ENCODE measurements at regions not wholly inside any gene's neighbourhood (a gene's known extent, or its start where the extent isn't known, plus 50 kb on each side); places are given as distances from the start of the nearest gene placed in this dataset.

GRCh38 chr1:113244112-113244820, 146.0 kb upstream of the MAGI3 start:
- ChIA-PET CTCF (no interaction called here), POLR2A (no interaction called here)
- TF ChIP-seq L3MBTL2 (conservative IDR thresholded peaks at IDR 0.05): no peak
- no peak for TF ChIP-seq SUZ12 (IDR thresholded peaks at IDR 0.05)
- TF ChIP-seq LEF1 (IDR thresholded peaks at IDR 0.05; ENCODE audit: borderline replicate concordance): no peak
- no peak for TF ChIP-seq ELF4 (IDR thresholded peaks at IDR 0.05)
- TF ChIP-seq ZNF384 (IDR thresholded peaks at IDR 0.05): no peak
- TF ChIP-seq NFRKB (IDR thresholded peaks at IDR 0.05): no peak
- TF ChIP-seq FOXA1 (IDR thresholded peaks at IDR 0.05): no peak
- no peak for TF ChIP-seq TARDBP (IDR thresholded peaks at IDR 0.05)
- TF ChIP-seq SP1 (IDR thresholded peaks at IDR 0.05): no peak
- TF ChIP-seq ARNT (IDR thresholded peaks at IDR 0.05): no peak
- TF ChIP-seq CTBP1 (IDR thresholded peaks at IDR 0.05; ENCODE audit: borderline replicate concordance): no peak
- DNase-seq (ENCODE audit: extremely low spot score): no peak

- ChIA-PET CTCF (interaction anchor here (0.5 kb wide), 1 partner anchor 28 kb away, joined by 6 read pairs; no protein-coding TSS in a partner anchor), POLR2A (no interaction called here)
Measured at GRCh38 chr1:113245252-113245651, 145.1 kb upstream of the MAGI3 start.

GRCh38 chr1:113246929-113247328, 143.4 kb upstream of the MAGI3 start:
- ChIA-PET CTCF (no interaction called here), POLR2A (no interaction called here)
- no peak for DNase-seq (ENCODE audit: extremely low spot score)
- TF ChIP-seq PKNOX1 (IDR thresholded peaks at IDR 0.05) (no peak), FOXM1 (IDR thresholded peaks at IDR 0.05; ENCODE audit: borderline replicate concordance) (no peak)

More at GRCh38 chr1:113245252-113245651, 145.1 kb upstream of the MAGI3 start:
- no peak for DNase-seq (ENCODE audit: extremely low spot score)
- TF ChIP-seq ELF4 (IDR thresholded peaks at IDR 0.05) (no peak), ARNT (IDR thresholded peaks at IDR 0.05) (no peak), BHLHE40 (IDR thresholded peaks at IDR 0.05; ENCODE audit: borderline replicate concordance) (no peak), NFRKB (IDR thresholded peaks at IDR 0.05) (no peak)

GRCh38 chr1:113247355-113247754, 143.0 kb upstream of the MAGI3 start:
- no peak for DNase-seq (ENCODE audit: extremely low spot score)
- TF ChIP-seq BHLHE40 (IDR thresholded peaks at IDR 0.05; ENCODE audit: borderline replicate concordance) (no peak), ZNF384 (IDR thresholded peaks at IDR 0.05) (no peak), FOXM1 (IDR thresholded peaks at IDR 0.05; ENCODE audit: borderline replicate concordance) (no peak), NFRKB (IDR thresholded peaks at IDR 0.05) (no peak), ELF4 (IDR thresholded peaks at IDR 0.05) (no peak), ARNT (IDR thresholded peaks at IDR 0.05) (no peak)
- ChIA-PET POLR2A (no interaction called here), CTCF (no interaction called here)

GRCh38 chr1:113247782-113248181, 142.5 kb upstream of the MAGI3 start:
- CTCF ChIA-PET: no interaction called here
- POLR2A ChIA-PET: no interaction called here
- no peak for DNase-seq (ENCODE audit: extremely low spot score)
- TF ChIP-seq CTBP1 (IDR thresholded peaks at IDR 0.05; ENCODE audit: borderline replicate concordance) (no peak), NFRKB (IDR thresholded peaks at IDR 0.05) (no peak), SUZ12 (IDR thresholded peaks at IDR 0.05) (no peak), SP1 (IDR thresholded peaks at IDR 0.05) (no peak), ELF4 (IDR thresholded peaks at IDR 0.05) (no peak), ARNT (IDR thresholded peaks at IDR 0.05) (no peak), PKNOX1 (IDR thresholded peaks at IDR 0.05) (no peak), BHLHE40 (IDR thresholded peaks at IDR 0.05; ENCODE audit: borderline replicate concordance) (no peak), TARDBP (IDR thresholded peaks at IDR 0.05) (no peak), L3MBTL2 (conservative IDR thresholded peaks at IDR 0.05) (no peak), LEF1 (IDR thresholded peaks at IDR 0.05; ENCODE audit: borderline replicate concordance) (no peak), FOXM1 (IDR thresholded peaks at IDR 0.05; ENCODE audit: borderline replicate concordance) (no peak), FOXA1 (IDR thresholded peaks at IDR 0.05) (no peak), FOXK2 (IDR thresholded peaks at IDR 0.05) (no peak), ZNF384 (IDR thresholded peaks at IDR 0.05) (no peak), HDGF (IDR thresholded peaks at IDR 0.05; ENCODE audit: borderline replicate concordance) (no peak)

- TF ChIP-seq SUZ12 (IDR thresholded peaks at IDR 0.05) (no peak), ARNT (IDR thresholded peaks at IDR 0.05) (no peak), CTBP1 (IDR thresholded peaks at IDR 0.05; ENCODE audit: borderline replicate concordance) (no peak), LEF1 (IDR thresholded peaks at IDR 0.05; ENCODE audit: borderline replicate concordance) (no peak), FOXK2 (IDR thresholded peaks at IDR 0.05) (no peak), PKNOX1 (IDR thresholded peaks at IDR 0.05) (no peak), HDGF (IDR thresholded peaks at IDR 0.05; ENCODE audit: borderline replicate concordance) (no peak), ZNF384 (IDR thresholded peaks at IDR 0.05) (no peak), SP1 (IDR thresholded peaks at IDR 0.05) (no peak), NFRKB (IDR thresholded peaks at IDR 0.05) (no peak)
Measured at GRCh38 chr1:113248494-113248893, 141.8 kb upstream of the MAGI3 start.

GRCh38 chr1:113250161-113250560, 140.2 kb upstream of the MAGI3 start:
- DNase-seq (ENCODE audit: extremely low spot score): no peak
- CTCF ChIA-PET: no interaction called here
- TF ChIP-seq L3MBTL2 (conservative IDR thresholded peaks at IDR 0.05): no peak
- no peak for TF ChIP-seq TARDBP (IDR thresholded peaks at IDR 0.05)
- no peak for TF ChIP-seq FOXA1 (IDR thresholded peaks at IDR 0.05)
- no peak for TF ChIP-seq FOXM1 (IDR thresholded peaks at IDR 0.05; ENCODE audit: borderline replicate concordance)
- no peak for TF ChIP-seq ZNF384 (IDR thresholded peaks at IDR 0.05)
- no peak for TF ChIP-seq ARNT (IDR thresholded peaks at IDR 0.05)
- TF ChIP-seq SUZ12 (IDR thresholded peaks at IDR 0.05): no peak
- no peak for TF ChIP-seq FOXK2 (IDR thresholded peaks at IDR 0.05)
- TF ChIP-seq NFRKB (IDR thresholded peaks at IDR 0.05): no peak
- no peak for TF ChIP-seq ELF4 (IDR thresholded peaks at IDR 0.05)
- TF ChIP-seq CTBP1 (IDR thresholded peaks at IDR 0.05; ENCODE audit: borderline replicate concordance): no peak
- no peak for TF ChIP-seq HDGF (IDR thresholded peaks at IDR 0.05; ENCODE audit: borderline replicate concordance)
- no peak for TF ChIP-seq LEF1 (IDR thresholded peaks at IDR 0.05; ENCODE audit: borderline replicate concordance)
- no peak for TF ChIP-seq BHLHE40 (IDR thresholded peaks at IDR 0.05; ENCODE audit: borderline replicate concordance)
- TF ChIP-seq PKNOX1 (IDR thresholded peaks at IDR 0.05): no peak
- no peak for TF ChIP-seq SP1 (IDR thresholded peaks at IDR 0.05)
- POLR2A ChIA-PET: no interaction called here

More at GRCh38 chr1:113248494-113248893, 141.8 kb upstream of the MAGI3 start:
- no peak for DNase-seq (ENCODE audit: extremely low spot score)
- POLR2A ChIA-PET: no interaction called here
- CTCF ChIA-PET: no interaction called here

All from HEK293T (cell line).